Ramos (cell line): ENCODE measurements at regions not wholly inside any gene's neighbourhood (a gene's known extent, or its start where the extent isn't known, plus 50 kb on each side); places are given as distances from the start of the nearest gene placed in this dataset.
"Not testable (repeated sequence)": the region's sequence is repeated elsewhere in the genome, so short reads cannot be mapped to it uniquely, and the experiment has no call there.

Experiments
- in situ Hi-C: fragments of 300-500 bp; cut with MboI; formaldehyde crosslinking; loops from one replicate; pipeline ENCODE4 v1.14.3; 2022; ENCODE audit warnings: low sequenced_read_pairs; ENCODE audit not compliant: unreplicated experiment

DNA sequence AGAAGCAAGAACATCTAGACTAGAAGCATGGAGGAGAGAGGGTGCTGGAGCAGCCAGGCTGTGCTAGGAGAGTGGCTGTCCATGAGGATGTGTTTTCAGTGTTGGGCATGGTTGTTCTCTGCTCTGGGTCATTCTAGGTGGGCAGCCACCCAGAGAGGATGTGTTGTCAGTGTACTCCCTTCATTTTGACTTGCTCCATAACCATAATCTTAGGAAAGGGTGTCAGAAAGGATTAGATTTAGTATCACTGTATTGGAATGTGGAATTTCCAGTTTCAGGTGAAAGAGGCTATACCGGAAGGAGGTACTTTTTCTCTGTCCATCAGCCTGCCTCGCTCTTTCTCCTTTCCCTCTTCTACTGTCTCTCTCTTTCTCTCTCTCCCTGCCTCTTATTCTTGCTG is 474.5 kb upstream of the PODXL start:
- in situ Hi-C loops: no loop called here

DNA sequence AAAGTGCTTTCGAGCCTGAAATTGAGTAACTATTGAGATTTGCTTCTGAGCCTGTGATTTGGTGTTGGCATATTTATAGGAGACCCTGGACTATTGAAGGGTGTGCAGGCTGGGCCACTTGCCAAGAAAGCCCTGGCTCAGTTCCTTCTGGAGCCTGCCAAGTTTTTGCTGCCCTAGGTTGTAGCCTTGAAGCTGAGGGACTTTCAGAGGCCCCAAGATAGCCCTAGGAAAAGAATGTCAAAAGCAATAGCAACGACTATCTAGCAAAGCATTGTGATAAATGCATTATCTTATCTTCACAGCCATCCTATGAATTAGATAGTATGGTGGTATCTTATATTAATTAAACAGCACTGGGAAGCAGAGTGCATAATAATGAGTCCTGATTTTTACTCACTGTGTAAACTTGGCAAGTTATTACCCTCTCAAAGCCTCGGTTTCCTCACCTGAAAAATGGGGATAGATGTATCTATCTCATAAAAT is 473.7 kb upstream of the PODXL start:
- in situ Hi-C loops: no loop called here

DNA sequence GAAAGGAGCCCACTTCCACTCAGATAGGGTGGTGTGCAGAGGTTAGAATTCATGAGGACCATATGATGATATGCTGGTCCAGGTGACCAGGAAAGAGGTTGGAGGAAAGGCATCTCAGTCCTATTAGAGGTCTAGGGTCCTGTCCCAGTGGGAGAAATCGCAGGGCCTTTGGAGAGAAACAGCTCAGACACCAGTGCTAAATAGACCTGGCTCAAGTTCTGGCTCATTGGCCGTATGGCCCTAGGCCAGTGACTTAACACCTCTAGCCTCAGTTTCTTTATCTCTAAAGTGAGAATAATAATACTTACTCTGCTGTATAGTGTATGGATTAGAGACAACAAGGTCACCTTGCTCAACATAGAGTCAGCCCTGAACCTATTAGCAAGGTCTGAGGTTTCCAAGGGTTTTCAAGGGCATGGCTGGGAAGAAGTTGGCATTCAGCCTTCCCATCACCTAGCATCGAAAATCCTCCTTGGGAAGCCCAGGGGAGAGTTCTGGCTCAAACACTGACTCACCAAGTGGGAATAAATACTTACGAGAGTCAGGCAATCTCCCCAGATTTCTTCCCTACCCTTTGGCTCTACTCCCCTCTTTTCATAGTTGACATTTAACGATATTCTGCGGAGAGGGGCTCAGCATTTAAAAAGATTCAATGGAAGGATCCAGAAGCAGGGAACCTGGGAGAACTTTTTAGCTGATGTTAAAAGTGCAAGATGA is 473.1 kb upstream of the PODXL start:
- in situ Hi-C loops: no loop called here

DNA sequence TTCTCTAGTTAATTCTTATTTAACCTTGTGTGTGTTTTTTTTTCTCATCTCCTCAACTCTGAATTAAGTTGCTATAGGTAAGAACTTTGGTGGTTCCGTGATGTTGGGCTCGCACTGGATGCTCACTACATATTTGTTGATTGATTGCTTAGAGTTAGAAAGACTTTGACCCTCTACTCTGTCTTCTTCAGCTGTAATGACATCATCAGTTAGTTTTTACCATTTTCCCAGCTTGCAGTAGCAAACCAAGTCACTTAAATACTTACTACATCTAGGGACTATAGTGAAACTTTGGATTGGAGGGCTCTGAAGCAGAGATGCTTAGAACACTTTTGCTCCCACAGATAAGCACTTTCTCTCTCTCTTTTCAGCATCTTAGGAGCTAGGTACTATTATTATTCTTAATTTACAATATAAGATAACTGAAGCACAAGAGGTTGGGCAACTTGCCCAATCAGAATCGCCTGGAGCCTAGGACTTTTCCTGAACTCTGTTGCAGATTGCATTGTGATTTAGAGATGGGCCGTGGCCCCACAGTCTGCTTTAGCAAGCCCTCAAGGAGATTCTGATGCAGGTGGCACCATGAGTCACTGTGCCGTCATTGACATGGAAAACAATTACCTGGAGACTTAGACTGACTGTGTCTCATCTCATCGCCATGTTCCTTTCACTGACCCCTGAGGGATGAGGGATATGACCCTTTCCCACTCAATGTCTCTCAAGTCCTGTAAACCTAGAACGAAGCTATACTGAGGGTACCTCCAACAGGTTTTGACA is 471.9 kb upstream of the PODXL start:
- in situ Hi-C loops: no loop called here

DNA sequence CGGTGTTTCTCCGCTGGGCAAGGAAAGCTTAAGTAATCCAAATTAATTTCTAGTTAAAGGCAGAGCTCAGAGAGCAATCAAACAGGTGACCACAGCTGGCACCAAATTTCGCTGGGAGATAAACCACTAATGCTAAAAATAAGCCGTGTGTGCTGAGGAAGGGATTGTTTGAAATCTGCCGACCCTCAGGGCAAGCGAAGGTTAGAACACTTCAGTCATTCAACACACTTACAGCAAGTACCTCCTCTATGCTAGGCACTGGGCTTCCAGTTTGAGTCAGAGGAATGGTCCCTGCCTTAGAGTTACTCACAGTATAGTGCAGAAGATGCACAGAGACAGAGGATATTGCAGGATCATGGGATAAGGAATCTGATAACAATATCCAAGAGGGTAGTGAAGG is 467.9 kb upstream of the PODXL start:
- in situ Hi-C loops: no loop called here

DNA sequence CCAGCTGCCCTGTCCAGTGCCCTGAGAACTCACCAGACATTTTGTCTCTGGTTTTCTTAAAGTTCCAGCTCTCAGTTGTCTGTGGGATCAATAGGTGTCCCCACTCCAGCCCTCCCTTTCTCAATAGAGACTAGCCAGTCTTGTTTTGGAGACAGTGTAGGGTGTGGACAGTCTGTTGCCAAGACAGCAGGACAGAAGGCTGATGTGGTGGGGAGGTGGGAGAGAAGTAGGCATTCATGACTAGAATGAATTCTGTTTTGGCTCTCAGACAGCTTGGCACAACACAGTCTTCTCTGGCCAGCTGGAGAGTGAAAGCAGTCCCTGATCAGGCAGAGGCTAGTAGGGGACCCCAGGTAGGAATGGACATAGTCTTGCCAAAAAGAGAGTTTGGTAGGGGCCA is 467.0 kb upstream of the PODXL start:
- in situ Hi-C loops: no loop called here

DNA sequence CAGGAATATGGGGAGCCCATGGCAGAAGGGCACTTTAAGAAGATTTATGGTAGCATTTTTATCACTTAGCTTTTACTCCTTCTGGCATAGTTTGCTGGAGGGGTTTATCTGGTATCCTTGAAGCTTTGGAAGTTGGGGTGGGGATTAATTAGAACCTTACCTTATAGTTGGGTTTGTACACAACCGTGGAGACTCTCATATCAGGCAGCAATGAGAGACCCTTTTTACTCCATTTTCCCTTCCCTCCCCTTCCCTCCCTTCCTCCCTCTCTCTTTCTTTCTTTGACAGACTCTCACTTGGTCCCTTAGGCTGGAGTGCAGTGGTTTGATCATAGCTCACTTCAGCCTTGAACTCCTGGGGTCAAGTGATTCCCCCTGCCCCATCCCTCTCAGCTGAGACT is 465.8 kb upstream of the PODXL start:
- in situ Hi-C loops: no loop called here

DNA sequence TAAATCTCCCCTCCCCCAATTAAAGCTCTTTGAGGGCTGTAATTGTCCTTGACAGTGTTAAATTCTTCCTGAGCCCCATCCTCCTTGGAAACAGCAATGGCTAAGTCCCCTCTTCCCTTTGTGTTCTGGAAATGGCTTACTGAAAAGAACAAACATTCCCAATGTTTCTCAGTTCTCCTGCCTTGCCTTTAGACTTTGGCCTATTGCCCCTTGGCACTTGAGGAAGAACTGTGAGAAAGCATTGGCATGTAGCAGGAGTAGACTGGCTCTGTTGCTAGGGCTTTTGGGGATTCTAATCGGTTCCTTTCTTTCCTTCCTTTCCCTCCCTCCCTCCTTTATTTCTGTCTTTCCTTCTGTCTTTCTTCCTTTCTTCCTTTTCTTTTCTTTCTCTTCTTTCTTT is 463.3 kb upstream of the PODXL start:
- in situ Hi-C loops: no loop called here

DNA sequence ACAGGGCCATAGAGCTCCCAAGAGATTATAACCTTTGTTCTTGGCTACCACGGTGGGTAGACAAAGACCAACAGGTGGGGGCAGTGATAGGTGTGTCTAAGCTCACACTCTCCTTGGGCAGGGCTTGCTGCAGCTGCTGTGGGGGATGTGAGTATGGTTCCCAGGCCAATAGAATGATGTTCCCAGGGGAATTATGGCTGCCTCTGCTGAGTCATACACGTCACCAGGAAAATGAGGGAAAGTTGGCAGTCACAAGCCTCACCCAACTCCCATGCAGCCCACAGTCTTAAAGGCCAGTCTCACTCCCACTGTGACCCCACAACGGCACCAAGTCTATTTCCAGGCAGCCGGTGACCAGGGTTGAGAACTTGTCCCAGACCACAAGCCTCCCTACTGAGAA is 453.4 kb upstream of the PODXL start:
- in situ Hi-C loops: no loop called here

DNA sequence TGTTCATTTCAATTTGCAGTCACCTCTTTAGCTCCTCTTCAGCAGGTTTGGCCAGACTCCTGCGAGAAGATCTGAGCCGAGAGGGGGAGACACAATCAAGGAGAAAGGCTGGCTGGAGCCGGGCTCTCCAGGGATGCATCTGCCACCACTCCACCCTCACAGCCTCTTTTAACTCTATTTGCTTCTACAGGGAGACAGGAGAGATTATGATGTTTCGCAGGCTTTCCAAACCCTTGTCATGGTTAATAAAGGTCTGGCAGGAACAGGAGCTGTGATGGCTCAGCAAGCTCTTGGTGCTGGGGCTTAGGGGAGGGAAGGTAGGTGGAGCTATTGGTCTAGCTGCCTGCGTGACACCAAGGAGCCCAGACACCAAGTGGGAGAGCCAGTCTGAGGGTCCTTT is 448.1 kb upstream of the PODXL start:
- in situ Hi-C loops: no loop called here

DNA sequence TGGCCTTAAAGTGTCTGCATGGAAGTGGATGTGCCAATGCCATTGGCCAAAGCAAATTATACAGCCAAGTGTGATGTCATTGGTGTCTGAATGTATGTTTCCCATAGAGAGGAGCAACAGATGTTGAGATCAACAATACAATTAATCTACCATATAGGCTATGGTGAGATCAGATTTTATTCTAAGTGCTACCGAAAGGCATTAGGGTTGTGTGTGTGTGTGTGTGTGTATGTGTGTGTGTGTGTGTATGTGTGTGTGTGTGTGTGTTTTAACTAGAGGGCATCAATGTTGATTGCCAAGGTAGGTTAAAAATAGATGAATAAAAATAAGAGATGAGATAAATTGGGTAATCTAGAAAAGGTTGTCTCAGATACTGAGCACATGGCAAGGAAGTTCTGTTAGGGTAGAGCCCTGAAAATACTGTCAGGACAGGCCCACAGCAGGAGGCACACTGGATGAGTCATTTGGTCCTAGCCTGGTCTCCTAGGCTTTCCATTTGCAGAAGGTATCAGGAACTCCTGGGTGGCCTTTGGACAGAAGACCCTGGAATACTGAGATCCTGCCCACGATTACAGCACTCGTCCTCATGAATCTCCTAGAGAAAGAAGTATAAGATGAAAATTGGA is 446.0 kb upstream of the PODXL start:
- in situ Hi-C loops: no loop called here

DNA sequence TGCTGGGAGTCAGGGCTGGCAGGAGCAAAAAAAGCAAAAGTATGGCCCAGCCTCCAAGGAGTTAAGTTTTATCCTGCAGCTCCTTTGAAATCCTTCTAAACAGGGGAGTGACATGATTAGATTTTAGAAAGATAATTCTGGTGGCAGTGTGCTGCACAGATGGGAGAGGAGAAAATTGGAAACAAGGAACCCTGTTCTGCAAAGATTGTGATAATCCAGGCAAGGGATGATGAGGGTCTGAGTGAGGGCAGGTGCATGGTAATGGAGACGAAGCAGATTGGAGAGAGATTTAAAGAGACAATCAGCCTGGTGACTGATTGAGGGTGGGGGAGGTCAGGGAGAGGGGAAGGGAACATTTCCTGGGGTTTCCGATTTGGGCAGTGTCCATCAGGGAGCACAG is 444.7 kb upstream of the PODXL start:
- in situ Hi-C loops: no loop called here

DNA sequence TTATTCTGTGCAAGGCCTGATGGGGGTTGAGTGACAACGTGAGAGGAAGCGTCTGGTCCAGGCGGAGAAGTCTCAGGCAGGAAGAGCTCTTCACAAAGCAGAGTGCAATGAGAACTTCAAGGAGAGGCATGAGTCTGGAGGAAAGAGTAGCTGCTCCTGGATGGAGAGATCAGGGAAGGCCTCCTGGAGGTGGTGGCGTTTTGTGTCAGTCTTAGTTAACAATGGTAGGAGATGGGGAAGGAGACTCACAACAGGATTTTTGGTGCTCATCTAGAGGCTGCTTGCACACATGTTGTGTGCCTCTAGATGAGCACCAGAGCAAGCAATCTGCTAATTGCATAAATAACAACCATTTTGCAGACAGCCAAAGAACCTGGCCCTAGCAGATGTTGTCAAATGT is 442.8 kb upstream of the PODXL start:
- in situ Hi-C loops: no loop called here

DNA sequence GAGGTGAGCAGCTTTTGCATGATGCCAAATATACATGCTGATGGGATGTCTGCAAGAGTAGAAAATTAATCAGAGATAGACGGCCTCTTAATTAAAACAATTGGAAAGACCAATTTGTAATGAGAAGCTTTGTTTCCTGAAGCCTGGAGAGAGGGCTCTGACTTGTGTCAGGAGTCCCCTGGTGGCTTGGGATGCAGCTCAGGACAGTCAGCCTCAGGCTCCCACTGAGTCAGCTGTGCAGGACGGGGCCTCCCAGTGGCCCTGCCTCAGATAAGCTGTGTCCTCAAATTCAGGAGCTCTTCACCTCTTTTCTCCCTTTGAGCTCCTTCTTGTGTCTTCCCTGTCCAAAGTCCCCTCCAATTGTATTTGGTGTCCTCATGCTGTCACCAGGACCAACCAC is 438.9 kb upstream of the PODXL start:
- in situ Hi-C loops: no loop called here

DNA sequence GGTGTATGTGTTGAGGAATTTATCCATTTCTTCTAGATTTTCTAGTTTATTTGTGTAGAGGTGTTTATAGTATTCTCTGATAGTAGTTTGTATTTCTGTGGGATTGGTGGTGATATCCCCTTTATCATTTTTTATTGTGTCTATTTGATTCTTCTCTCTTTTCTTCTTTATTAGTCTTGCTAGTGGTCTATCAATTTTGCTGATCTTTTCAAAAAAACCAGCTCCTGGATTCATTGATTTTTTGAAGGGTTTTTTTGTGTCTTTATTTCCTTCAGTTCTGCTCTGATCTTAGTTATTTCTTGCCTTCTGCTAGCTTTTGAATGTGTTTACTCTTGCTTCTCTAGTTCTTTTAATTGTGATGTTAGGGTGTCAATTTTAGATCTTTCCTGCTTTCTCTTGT is 424.6 kb upstream of the PODXL start:
- in situ Hi-C loops: not testable (repeated sequence)

DNA sequence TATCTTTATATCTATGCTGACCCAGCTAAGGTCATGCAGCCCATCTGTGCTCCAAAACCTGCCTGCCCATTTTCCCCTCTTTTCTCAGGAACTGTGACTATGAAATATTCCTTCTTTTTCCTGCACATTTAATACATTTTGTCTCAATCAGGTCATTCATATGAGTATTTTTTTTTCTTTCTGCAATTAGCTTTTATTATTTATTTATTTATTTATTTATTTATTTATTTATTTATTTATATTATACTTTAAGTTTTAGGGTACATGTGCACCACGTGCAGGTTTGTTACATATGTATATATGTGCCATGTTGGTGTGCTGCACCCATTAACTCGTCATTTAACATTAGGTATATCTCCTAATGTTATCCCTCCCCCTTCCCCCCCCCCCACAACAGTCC is 421.7 kb upstream of the PODXL start:
- in situ Hi-C loops: not testable (repeated sequence)

DNA sequence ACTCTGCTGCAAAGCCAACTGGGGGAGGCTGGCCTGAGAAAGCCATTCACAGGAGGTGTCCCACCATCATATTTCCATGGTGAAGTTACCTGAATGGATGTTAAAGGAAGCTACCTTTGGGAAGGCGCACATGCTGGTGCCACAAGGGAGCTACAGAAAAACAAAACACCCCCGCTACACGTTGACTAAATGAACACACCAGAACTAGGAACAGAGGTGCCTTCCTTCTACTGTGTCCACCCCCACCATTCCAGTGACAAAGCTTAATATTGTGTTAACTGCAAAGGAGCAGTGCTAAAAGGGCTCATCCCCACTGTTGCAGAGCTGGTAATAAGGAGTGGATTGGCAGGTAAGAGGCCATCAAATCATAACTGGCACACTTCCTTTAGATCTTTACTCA is 420.0 kb upstream of the PODXL start:
- in situ Hi-C loops: no loop called here

DNA sequence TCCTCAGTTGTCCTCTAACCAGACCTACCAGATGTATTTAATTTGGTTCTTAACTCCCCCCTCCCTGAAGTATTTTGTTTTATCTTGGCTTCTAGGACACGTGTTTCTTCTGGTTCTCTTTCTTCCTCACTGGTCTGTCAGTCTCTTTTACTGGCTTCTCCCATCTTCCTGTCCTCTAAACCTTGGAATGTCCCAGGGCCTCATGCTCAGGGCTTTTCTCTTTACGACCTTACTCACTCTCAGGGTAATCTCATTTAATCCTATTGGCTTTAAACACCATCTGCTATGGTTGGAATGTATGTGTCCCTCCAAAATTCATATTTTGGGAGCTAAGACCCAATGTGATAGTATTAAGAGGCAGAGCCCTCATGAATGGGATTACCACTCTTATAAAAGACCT is 418.2 kb upstream of the PODXL start:
- in situ Hi-C loops: no loop called here

DNA sequence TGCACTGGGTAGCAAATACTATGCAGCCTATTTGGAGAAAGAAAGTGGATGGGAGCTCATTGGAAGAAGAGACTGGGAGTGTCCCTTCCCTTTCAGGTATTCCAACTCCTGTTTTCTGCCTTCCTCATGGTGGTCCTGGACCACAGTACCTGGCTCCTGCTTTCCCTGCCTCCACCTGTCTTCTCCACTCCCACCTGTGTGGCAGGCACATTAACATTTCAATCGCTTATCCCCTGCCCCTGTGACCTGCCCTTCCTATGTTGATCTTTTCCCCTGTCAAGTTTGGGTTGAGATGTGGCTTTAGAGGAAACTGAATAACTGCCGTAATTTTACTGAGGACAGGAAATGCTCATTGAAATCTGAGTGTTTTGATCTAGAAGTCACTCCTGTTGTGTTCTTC is 415.8 kb upstream of the PODXL start:
- in situ Hi-C loops: no loop called here

DNA sequence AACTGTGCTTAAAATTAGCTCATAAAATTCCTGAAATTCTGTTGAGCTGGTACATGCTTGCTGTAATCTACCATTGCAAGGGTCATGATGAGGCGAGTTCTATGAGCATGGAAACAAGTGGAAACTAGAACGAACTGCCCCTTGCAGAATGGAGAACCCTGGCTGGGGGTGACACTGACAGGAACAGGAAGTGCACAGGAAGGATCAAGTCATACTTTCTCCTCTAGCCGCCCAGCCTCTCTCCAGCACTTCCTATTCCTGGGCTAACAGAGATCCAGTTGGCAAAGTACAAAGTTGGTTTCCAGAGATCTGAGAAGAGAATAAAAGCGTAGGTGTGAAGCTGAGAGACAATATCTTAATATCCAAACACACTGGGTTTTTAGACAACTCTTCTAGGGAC is 414.2 kb upstream of the PODXL start:
- in situ Hi-C loops: no loop called here

DNA sequence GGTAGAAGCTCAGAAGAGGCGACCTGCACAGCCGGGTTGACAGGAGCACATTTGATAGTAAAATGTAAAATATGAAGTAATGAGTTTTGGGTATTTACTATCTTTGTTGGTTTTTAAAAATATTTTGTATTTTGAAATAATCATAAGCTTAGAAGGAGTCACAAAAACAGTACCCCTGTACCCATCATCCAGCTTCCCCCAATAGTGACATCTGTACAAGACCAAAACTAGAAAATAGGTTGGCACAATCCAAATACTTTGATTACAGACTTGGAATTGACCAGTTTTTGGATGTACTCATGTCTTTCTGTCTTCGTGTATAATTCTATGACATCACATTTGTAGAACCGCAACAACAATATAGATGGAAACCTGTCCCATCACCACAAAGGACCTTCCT is 413.1 kb upstream of the PODXL start:
- in situ Hi-C loops: no loop called here
